Left lung (tissue), 4 donors: ENCODE measurements at regions not wholly inside any gene's neighbourhood (a gene's known extent, or its start where the extent isn't known, plus 50 kb on each side); places are given as distances from the start of the nearest gene placed in this dataset.

Experiments used
- ATAC-seq: fragments of 200-7000 bp; cut with Tn5 transposase; one replicate; pipeline ENCODE4 v1.9.1; 2020; ENCODE audit warnings: moderate library complexity
- DNase-seq, 4 donors: peaks; one replicate each; pipeline ENCODE4 v3.0.0-alpha.2; 2013 to 2020
- H3K27ac ChIP-seq, 2 donors: fragments of 200-600 bp; sonication (generic) in 1 of 2; one replicate each; pipeline versions ENCODE4 v1.5.0 to v1.8.0; 2020 to 2021
- H3K27me3 ChIP-seq, 2 donors: fragments of 200-600 bp; sonication (generic) in 1 of 2; one replicate each; pipeline versions ENCODE4 v1.5.0 to v1.8.0; 2020 to 2021
- H3K36me3 ChIP-seq, 2 donors: fragments of 200-600 bp; sonication (generic) in 1 of 2; one replicate each; pipeline versions ENCODE4 v1.5.0 to v1.8.0; 2020 to 2021
- H3K4me1 ChIP-seq, 2 donors: fragments of 200-600 bp; one replicate each; pipeline ENCODE4 v1.8.0; 2021
- H3K4me3 ChIP-seq, 2 donors: fragments of 200-600 bp; sonication (generic) in 1 of 2; one replicate each; pipeline versions ENCODE4 v1.5.0 to v1.8.0; 2020 to 2021; ENCODE audit warnings: mild to moderate bottlenecking in 1 of 2
- H3K9me3 ChIP-seq, 2 donors: fragments of 200-600 bp; sonication (generic) in 1 of 2; one replicate each; pipeline versions ENCODE4 v1.5.0 to v1.8.0; 2020 to 2021
- CTCF ChIP-seq, 2 donors: fragments of 200-600 bp; sonication (generic) in 1 of 2; IDR thresholded peaks; one replicate each; pipeline versions ENCODE4 v1.5.0 to v1.8.0; 2021; ENCODE audit warnings: antibody characterized with exemption in 2 of 2
- intact Hi-C, 2 donors: fragments of 100-400 bp; cut with DNase I; formaldehyde crosslinking; loops; one replicate each; pipeline versions ENCODE4 v1.11.2 to v1.14.2; 2022
- donor health status: DM: no; HTN: yes; CAD: no.
- donor health status: DM: no; HTN: no; CAD: no.

DNA sequence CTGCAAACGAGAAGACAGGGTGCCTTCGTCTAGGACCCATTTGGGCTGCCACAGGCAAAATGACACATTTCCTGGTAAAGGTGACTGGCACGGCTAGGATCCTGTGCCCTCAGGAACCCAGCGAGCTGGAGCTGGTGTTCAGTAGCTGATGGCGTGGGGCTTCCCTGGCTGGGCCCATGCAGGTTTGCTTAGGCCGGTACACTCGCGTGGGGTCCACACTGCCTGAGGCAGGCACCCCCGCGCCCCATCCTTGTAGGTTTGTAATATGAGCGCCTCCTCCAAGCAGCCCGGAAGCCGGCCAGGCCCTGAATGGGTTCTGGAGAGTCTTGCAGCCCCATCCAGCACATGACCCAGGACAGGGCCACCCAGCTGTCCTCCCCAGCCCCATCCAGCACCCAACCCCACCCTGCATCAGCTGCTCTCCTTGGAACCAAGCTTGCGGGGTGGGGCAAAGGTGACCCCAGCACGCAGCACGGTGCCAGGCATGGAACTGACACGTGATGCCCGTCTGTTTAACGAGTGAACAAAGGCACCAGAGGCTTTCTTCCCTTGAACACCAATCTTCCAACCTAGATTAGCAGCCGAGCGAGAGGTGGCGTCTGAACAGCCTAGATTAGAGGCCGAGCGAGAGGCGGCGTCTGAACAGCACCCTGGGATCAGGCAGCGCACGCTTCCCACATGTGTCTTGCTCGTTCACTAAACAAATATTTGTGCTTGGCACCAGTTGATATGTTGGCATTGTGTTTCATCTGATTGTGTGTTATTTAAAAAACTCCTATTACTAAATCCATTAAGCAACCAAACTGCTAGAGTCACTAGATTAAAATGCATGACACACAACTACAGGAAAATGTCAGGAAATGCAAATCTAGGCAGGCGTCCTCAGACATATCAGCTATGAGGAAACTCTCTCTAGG, 112.1 kb downstream of the DLL1 start:
- ATAC-seq (peak; percentile 54), DNase-seq (peak; percentile 28 to 77 (median 48))
- peaks cover 0 to 6% of the 10 kb centered on the region in 2 donors for H3K27me3 ChIP-seq
- H3K4me1 ChIP-seq, result peaks cover 0 to 8% of the 10 kb centered on the region in 2 donors
- TF ChIP-seq CTCF (IDR thresholded peaks at IDR 0.05), result no peak
- no peak overlapping the region for H3K27ac ChIP-seq
- no peak overlapping the region for H3K4me3 ChIP-seq
- intact Hi-C loops, result no loop called here
- no peaks in the 10 kb centered on the region for H3K9me3 ChIP-seq
- H3K36me3 ChIP-seq, result no peaks in the 10 kb centered on the region

DNA sequence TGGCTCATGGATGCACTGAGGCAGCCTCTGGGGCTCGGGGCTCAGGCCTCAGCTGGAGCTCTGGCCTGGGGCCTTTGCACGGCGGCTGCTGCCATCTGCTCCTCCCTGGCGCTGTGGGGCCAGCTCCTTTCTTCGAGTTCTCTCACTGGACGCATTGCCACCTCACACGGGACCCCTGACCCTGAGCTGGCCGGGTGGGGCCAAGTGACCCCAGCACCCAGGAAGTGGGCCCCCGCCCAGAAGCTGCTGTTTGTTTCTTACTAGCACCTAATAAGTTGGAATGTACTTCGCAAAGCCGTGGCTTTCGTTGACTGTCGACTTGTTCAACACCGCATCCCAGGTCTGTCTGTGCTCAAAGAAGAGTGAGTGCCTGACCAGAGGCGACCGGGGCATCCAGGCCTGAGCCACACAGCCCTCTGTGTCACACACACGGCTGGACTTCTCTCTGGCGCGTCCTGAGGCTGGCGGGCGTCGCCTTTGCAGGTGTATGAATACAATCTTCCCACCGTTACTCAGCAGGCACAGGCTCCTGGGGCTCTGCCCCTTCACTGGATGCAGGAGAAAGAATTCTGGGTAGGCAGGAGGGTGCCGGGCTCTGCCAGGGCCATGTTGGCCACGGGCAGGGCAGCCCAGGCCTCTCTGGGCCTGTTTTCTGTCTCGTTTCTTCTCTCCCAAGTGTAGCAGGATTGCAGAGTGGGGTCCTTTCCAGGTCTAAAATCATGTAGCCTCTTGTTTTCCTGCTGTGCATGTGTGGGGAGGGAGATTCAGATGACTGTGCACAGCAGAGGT, 112.9 kb downstream of the DLL1 start:
- ATAC-seq (no peak), DNase-seq (peak in 2 of 4 donors; percentile 32 to 78)
- Histone ChIP-seq H3K4me3 (no peak overlapping the region), H3K27ac (no peak overlapping the region), H3K27me3 (peaks cover 0 to 6% of the 10 kb centered on the region in 2 donors), H3K9me3 (no peaks in the 10 kb centered on the region), H3K36me3 (no peaks in the 10 kb centered on the region), H3K4me1 (peaks cover 0 to 8% of the 10 kb centered on the region in 2 donors)
- no peak for TF ChIP-seq CTCF (IDR thresholded peaks at IDR 0.05)
- intact Hi-C loops, result no loop called here

DNA sequence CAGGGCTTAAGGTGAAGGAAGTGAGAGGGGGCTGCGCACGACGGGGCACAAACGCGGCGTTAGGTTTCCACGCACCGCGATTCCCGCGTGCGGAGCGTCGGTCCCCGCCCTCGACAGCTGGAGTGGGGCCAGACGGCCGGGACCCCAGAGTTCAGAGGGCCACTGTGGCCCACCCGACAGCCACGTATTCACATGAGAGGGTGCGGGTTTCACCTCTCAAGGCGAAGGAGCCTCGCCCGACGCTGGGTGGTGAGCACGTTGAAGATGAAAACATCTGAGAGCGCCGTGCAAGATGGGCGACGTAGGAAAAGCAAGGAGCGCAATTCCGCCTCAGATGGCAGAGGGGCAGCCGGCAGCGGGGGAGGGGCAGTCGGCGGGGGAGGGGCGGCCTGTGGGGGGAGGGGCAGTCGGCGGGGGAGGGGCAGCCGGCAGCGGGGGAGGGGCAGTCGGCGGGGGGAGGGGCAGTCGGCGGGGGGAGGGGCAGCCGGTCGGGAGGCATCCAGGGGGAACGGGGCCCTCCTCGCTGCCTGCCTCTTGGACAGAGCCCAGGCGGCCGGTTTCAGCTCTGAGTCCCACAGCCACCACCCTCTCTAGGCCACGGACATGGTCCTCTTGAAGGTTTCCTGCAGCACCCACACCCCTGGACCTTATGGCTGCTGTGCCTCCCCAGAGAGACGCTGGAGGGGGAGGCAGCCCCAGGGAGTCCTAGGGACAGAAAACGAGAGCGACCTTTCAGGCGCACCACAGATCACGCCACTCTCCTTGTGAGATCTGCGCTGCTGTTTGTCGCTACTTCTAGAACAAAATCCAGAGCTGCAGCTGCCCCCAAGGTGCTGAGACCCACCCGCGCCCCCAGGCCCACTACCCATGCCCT, 113.7 kb downstream of the DLL1 start:
- intact Hi-C loops, result no loop called here
- no peak for ATAC-seq
- Histone ChIP-seq H3K36me3 (no peaks in the 10 kb centered on the region), H3K9me3 (no peaks in the 10 kb centered on the region), H3K4me3 (no peak overlapping the region), H3K27ac (no peak overlapping the region), H3K27me3 (peaks cover 0 to 3% of the 10 kb centered on the region in 2 donors), H3K4me1 (peaks cover 0 to 8% of the 10 kb centered on the region in 2 donors)
- no peak for TF ChIP-seq CTCF (IDR thresholded peaks at IDR 0.05)
- peak in 2 of 4 donors; percentile 31 to 67 for DNase-seq

DNA sequence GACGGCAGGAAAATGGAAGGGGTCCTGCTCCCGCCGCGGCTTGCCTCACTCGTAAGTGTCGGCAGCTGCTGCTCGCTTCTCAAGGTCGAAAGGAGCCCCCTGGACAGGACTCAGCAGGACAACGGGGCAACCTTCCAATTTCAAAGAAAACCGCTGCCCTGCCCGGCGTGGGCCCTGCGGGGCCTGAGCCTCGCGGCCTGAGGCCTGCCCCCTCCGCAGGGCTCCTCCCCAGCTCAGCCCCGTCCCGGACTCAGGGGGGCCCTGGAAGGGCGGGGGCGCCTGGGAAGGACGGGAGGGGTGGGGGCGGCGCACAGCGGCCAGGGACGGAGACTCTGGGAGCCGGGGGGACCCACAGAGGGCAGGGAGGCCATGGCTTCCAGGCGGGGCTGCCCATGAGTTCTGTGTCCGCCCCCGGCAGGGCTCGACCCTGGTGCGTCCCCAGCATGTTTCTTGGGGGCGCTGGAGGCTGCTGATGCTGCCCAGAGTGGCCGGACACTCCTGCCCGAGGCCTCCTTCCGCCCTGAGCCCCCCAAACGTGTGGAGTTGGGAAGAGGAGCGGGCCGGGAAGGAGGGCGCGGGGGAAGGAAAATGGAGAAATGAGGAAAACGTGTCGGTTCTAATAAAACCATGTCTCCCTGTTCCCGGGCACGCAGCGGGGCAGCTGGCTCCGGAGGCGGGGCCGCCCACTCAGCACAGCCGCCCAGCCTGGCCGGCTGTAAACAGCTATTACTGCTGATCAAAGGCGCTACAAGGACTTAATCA, 114.6 kb downstream of the DLL1 start:
- peaks cover 0 to 8% of the 10 kb centered on the region in 2 donors for H3K4me1 ChIP-seq
- peak in 2 of 4 donors; percentile 28 to 66 for DNase-seq
- no peaks in the 10 kb centered on the region for H3K27me3 ChIP-seq

More for the DNA sequence above, 114.6 kb downstream of the DLL1 start:
- Histone ChIP-seq H3K9me3 (no peaks in the 10 kb centered on the region), H3K36me3 (no peaks in the 10 kb centered on the region), H3K4me3 (no peak overlapping the region), H3K27ac (no peak overlapping the region)
- TF ChIP-seq CTCF (IDR thresholded peaks at IDR 0.05), result no peak
- intact Hi-C loops, result no loop called here
- ATAC-seq, result no peak
